ENCODE measurements at regions not wholly inside any gene's neighbourhood (a gene's known extent, or its start where the extent isn't known, plus 50 kb on each side); places are given as distances from the start of the nearest gene placed in this dataset.

GRCh38 chr7:156028521-156028920 is 216.3 kb upstream of the SHH start:
- TF ChIP-seq, protein P1, sequence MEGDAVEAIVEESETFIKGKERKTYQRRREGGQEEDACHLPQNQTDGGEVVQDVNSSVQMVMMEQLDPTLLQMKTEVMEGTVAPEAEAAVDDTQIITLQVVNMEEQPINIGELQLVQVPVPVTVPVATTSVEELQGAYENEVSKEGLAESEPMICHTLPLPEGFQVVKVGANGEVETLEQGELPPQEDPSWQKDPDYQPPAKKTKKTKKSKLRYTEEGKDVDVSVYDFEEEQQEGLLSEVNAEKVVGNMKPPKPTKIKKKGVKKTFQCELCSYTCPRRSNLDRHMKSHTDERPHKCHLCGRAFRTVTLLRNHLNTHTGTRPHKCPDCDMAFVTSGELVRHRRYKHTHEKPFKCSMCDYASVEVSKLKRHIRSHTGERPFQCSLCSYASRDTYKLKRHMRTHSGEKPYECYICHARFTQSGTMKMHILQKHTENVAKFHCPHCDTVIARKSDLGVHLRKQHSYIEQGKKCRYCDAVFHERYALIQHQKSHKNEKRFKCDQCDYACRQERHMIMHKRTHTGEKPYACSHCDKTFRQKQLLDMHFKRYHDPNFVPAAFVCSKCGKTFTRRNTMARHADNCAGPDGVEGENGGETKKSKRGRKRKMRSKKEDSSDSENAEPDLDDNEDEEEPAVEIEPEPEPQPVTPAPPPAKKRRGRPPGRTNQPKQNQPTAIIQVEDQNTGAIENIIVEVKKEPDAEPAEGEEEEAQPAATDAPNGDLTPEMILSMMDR (IDR thresholded peaks at IDR 0.05 in 4 of 5, conservative IDR thresholded peaks at IDR 0.05 in 1 of 5) = no peak
- TF ChIP-seq POLR2A (IDR thresholded peaks at IDR 0.05) = no peak
- Histone ChIP-seq H3K27ac (no peak overlapping the region), H3K4me1 (no peaks in the 10 kb centered on the region), H3K36me3 (no peaks in the 10 kb centered on the region), H3K9me3 (no peaks in the 10 kb centered on the region), H3K27me3 (no peaks in the 10 kb centered on the region), H3K4me3 (no peak overlapping the region)
- ATAC-seq = no peak
- no peak for DNase-seq
- in situ Hi-C loops (cut with MboI; ENCODE audit: low sequenced_read_pairs in 4 of 4) = no loop called here
- intact Hi-C loops (cut with DNase I; ENCODE audit: low total_unique reads) = no loop called here

GRCh38 chr7:156027821-156028220 is 215.6 kb upstream of the SHH start:
- no peak for TF ChIP-seq POLR2A (IDR thresholded peaks at IDR 0.05)
- TF ChIP-seq, protein P1 (IDR thresholded peaks at IDR 0.05 in 4 of 5, conservative IDR thresholded peaks at IDR 0.05 in 1 of 5) = no peak
- Histone ChIP-seq H3K4me3 (no peak overlapping the region), H3K36me3 (no peaks in the 10 kb centered on the region), H3K9me3 (no peaks in the 10 kb centered on the region), H3K4me1 (no peaks in the 10 kb centered on the region), H3K27me3 (no peaks in the 10 kb centered on the region), H3K27ac (no peak overlapping the region)
- in situ Hi-C loops (cut with MboI; ENCODE audit: low sequenced_read_pairs in 4 of 4) = no loop called here
- DNase-seq = no peak
- ATAC-seq = no peak
- intact Hi-C loops (cut with DNase I; ENCODE audit: low total_unique reads) = no loop called here

DNA sequence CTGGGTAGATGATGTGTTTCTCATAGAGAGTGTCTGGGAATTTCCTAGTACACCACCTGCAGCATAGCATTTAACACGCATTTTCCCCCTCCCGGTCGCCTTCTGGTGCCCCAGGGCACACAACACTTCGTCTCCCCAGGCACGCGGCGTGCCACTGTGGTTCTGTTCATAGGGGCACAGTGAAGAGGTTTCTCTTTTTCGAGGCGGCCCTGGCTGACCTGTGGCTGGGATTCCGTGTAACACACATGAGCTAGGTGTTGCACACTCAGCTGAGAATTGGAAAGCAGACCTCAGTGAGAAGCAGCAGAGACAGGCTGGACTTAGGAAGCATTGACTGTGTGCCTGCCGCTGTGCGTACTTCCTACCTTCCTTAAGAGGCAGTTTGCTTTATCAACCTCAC is 214.3 kb upstream of the SHH start:
- no peak overlapping the region for H3K4me3 ChIP-seq
- no peaks in the 10 kb centered on the region for H3K9me3 ChIP-seq
- no peak for TF ChIP-seq POLR2A (IDR thresholded peaks at IDR 0.05)
- TF ChIP-seq, protein P1 (IDR thresholded peaks at IDR 0.05 in 4 of 5, conservative IDR thresholded peaks at IDR 0.05 in 1 of 5) = no peak
- in situ Hi-C loops (cut with MboI; ENCODE audit: low sequenced_read_pairs in 4 of 4) (no loop called here), intact Hi-C loops (cut with DNase I; ENCODE audit: low total_unique reads) (no loop called here)
- no peak overlapping the region for H3K27ac ChIP-seq
- no peaks in the 10 kb centered on the region for H3K4me1 ChIP-seq
- H3K36me3 ChIP-seq = no peaks in the 10 kb centered on the region
- no peaks in the 10 kb centered on the region for H3K27me3 ChIP-seq
- DNase-seq (no peak), ATAC-seq (no peak)

- no peak for ATAC-seq
- intact Hi-C loops (cut with DNase I; ENCODE audit: low total_unique reads) = no loop called here
- in situ Hi-C loops (cut with MboI; ENCODE audit: low sequenced_read_pairs in 4 of 4) = no loop called here
Measured at GRCh38 chr7:156026076-156026600, 213.9 kb upstream of the SHH start.

More at GRCh38 chr7:156026076-156026600, 213.9 kb upstream of the SHH start:
- no peak overlapping the region for H3K27ac ChIP-seq
- H3K9me3 ChIP-seq = no peaks in the 10 kb centered on the region
- TF ChIP-seq, protein P1 (IDR thresholded peaks at IDR 0.05 in 4 of 5, conservative IDR thresholded peaks at IDR 0.05 in 1 of 5) = no peak
- no peak for TF ChIP-seq POLR2A (IDR thresholded peaks at IDR 0.05)
- H3K36me3 ChIP-seq = no peaks in the 10 kb centered on the region
- no peaks in the 10 kb centered on the region for H3K4me1 ChIP-seq
- no peak for DNase-seq
- H3K4me3 ChIP-seq = no peak overlapping the region
- no peaks in the 10 kb centered on the region for H3K27me3 ChIP-seq

Data from gastrocnemius medialis (tissue), 4 donors.